ENCODE measurements at regions not wholly inside any gene's neighbourhood (a gene's known extent, or its start where the extent isn't known, plus 50 kb on each side); places are given as distances from the start of the nearest gene placed in this dataset.
"Not testable (repeated sequence)": the region's sequence is repeated elsewhere in the genome, so short reads cannot be mapped to it uniquely, and the experiment has no call there.

DNA sequence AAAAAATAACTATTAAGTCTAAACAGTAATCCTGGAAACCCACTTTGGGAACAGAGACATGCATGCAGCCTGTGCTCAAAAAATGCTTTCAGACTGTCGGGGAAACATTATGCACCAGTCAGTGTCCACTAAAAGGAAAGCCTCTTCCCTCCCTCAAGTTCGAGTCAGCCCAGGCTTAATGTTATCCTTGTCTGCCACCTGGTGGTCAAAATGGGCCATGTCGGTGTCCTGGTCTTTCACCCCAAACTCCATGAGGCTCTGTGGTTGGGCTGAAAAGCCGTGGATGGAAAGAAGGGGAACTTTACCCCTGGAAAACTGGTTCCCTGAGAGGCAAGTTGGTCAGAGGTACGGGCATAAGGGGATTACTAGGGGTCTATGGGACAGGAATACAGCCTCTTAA lies 88.4 kb upstream of the ZNF492 start:
- DNase-seq: peak in 1 of 3 donors; percentile 8

DNA sequence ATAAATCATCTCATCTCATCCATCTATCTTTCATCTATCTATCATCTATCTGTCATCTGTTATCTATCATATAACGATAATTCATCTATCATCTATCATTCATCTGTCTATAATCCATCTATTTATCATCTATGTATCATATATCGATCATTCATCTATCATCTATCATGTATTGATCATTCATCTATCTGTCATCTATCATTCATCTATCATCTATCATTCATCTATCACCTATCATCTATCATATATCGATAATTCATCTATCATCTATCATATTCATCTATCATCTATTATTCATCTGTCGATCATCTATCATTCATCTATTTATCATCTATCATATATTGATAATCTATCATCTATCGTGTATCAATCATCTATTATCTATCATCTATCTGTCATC lies 100.4 kb upstream of the ZNF492 start:
- no peak for DNase-seq

DNA sequence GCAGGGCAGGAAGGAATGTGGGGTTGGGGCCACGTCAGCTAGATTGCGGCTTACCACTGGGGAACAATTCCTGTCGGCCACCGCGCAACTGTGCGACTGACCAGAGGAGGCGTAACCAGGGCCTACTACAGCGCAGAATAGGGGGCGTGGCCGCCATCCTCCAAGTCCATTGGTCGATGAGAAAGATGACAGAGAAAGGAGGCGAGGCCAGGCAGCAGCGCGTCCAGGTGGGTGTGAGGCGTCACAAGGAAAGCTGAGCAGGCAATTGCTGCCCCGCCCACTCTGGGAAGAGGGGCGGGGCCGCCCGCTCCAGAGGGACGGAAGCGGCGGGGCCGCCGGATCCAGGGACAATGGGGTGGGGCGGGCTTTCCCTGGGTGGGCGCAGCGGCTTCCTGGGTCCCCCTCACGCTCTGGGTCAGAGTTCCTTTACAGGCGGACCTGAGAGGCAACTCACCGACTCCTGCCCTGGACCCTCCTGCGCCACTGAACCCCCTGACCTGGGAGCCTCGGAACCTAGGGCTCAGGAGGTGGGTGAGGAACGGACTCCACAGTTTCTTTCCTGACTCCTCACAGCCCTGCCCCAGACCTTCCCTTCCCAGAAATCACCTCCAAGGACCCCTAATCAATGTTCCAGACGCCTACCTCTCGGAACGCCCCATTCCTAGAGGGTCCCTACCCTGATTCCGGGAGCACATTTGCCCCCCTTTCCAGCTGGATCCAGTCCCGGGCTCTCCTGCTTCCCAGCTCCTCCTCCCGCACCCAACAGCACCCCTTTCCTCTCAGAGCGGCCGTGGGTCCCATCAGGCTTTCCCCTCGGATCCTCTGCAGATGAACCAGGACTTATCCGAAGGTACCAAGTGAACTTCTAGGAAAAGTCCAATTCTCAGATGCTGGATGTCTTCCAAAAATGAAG lies 101.5 kb upstream of the ZNF492 start:
- DNase-seq: peak; percentile 7 to 88 (median 52)

DNA sequence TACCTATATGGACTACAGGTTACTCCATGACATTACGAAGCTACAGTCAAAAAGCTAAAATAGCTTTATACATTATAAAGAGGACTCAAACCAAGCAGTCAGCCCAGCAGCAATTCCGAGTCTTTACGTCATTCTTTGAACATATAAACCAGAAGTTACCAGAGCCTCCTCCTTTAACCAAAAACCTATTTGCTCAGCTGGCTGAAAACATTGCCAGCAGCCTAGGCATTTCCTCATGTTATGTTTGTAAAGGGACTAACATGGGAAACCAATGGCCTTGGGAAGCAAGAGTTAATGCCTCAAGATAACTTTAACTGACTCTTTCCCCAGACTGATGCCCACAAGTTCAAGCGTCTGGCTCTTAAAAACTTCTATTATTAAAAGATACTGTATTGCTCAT lies 104.1 kb upstream of the ZNF492 start:
- no peak for DNase-seq

DNA sequence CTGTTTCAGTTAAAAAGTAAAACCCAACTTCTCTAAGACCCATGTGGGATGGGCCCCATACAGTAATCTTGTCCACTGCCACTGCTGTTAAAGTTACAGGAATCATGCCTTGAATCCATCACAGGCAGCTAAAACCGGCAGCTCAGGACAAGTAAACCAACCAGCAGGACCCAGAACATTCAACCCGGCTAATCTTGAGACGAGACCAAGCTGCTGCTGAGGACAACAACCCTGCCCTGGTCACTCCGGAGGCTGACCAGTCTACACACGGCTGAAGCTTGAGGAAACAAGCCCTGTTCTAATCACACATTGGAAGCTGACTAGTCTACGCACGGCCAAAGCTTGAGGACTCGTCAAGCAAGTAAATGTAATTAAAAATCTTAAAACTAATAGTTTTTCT lies 105.2 kb upstream of the ZNF492 start:
- DNase-seq: no peak

DNA sequence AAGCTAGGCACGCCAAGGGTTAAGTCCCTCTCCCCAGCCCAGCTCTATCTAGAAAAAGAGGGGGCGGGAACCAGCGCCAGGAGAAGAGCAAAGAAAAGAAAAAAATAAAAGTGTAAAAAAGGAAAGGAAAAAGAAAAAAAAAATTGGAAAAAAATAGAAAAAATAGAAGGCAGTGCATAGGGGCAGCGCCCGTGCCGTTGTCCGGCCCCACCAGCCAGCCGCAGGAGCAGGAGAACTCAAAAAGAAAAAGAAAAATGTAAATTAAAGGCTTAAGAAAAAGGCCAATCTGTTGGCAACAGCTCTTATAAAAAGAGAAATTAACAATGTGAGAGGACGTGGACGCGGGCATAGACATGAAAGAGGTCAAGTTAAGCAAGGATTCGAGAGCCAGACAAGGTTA lies 105.4 kb upstream of the ZNF98 start:
- peak in 1 of 3 donors; percentile 14 for DNase-seq

DNA sequence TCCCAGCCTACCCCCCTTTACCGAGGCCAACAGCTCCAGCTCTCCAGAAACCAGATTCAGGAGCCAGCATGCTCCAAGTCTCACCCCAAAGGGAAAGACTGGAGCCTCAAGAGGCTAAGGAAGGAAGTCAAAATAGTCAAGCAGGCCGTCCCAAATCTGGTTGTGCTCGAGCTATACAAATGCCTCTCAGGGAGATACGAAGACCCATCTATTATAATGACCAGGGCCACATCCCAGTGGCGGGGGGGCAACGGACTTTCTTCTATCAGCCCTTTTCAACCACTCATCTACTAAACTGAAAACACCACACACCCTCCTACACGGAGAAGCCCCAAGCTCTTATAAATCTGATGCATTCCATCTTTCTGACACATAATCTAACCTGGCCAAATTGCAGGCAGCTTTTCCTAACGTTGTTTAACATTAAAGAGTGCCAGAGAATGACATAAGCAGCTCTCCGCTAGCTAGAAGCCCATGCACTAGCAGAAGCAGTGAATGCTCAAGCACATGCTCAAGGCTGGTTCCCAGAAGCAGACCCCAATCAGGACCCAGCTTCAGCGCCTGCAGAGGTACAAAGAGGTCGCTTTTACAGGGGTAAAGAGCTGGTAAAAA lies 104.6 kb upstream of the ZNF98 start:
- peak; percentile 4 to 68 (median 37) for DNase-seq

DNA sequence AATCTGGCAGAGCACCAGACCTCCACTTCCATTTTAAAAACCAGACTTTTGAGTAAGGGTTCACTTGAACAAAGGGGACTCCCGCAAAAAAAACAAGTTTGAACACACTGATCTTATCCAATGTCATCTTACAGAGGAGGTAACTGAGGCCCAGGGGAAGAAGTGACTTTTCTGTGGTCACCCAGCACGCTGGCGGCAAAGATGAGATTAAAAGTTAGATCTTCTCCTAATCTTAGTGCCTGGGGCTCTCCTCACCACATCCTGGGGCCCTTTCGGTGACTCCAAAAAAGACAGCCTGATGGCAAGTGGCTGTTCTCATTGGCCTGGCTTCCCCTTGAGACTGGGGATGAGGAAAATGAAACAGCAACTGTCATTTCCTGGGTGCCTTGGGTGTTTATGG lies 101.8 kb upstream of the ZNF98 start:
- no peak for DNase-seq

DNA sequence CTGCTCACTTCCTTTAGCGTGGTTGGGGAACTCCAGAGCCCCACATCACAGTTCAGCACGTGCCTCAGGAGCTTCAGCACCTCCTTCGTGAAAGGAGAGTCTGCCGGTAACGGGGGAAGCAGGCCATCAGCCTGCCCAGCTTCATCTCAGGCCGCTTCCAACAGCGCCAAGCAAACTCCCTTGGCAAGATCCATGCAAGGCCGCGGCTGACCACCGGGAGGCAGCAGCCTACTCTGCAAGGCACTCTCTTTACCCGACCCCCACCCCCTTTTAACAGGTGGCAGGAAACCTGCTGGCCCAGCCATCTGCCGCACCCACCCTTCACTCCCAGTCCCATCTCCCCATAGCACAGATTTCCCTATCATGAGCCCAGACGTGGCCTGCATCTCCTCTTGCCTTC lies 97.4 kb upstream of the ZNF98 start:
- not testable (repeated sequence) for DNase-seq

DNA sequence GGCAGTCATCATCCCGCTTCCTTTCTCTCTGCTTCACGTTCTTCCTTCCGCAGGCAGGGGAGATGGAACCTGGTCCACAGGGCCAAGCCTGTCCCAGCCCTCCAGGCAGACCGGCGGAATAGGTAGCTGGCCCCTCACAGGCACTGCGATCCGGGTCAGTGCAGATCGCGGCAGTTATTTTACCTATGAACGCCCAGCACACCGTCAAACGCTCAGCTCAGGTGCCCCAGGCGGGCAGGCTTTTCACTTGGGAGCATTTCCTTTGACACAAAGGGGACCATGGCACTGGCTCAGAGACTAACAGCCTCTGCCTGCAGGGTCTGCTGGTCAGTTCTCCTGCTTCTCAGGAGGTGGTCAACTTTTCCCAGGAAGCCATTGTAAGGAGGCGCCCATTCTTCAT lies 97.0 kb upstream of the ZNF98 start:
- no peak for DNase-seq

DNA sequence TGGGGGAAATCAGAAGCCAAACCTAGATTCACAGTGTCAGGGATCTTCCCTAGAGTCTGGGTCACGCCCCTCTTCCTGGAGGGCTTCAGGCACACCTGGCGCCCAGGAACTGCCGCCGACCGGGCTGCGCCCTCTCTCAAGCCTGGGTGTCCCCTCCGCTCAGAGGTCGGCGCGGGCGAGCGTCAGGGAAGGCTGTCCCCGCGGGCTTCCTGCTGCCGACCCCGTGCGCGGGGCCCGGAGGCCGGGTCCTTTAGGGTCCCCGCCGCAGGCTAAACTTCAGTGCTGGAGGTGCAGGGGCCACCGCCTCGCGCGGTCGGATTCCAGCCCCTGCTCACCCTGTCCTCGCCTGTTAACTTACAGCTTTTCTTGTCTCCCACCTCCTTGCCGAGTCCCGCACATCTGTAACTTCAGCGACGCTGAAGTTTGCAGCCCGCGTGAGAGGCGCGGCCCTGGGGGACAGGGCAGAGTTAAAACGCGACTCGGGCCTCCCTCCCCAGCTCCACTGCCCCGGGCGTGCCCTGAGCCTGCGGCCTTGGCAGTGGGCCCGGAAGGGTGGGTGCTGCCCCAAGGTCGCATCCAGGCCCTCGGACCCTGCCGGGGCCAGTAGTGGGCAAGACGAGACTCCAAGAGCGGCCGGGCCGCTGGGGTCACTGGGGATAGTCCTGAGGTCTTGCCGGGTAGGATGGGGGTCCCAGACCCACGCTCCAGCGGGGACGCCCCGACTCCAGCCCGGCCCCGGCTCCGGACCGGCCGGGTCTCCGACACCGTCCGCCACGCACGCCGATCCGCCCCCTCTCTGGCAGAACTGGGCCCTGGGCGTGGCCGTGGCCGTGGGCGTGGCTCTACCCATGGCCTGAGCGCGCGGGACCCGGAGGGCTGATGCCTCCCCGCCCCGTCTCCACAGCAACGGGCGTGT lies 95.6 kb upstream of the ZNF98 start:
- DNase-seq: no peak

DNA sequence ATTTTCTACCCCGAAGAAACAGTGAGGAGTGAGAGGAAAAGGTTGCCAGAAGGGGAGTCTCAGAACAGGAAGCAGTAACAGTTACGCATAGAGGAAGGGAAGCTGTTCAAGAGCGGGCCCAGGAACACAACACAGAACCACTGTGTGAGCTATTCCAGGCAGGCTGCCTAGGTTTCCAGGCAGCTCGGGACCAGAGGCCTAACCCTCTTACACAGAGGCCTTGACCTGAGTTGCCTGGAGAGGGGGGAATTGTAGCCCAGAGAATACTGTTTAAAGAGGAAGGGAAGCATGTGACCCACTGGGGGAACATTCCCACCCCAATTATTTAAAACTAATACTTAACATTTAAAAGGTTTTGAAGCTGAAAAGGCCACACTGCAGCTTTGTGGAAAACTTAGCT lies 93.3 kb upstream of the ZNF98 start:
- no peak for DNase-seq

DNA sequence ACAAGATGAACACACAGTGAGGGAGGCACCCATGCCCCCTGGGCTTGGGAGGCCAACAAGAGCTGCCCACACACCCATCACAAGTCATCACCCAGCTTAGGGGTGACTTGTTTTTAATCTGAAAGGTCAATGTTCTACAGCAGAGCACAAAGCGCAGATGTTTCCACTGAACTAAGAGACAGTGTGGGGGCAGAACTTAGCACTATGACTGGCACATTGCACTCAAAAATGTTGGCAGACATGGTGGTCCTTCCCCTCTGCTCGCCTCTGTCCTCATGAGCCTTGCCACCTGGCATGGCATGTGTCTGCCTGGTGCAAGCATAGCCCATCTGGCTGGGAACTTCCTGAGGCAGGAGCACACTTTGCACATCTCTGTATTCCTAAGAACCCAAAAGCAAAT lies 81.4 kb upstream of the ZNF98 start:
- DNase-seq: no peak

DNA sequence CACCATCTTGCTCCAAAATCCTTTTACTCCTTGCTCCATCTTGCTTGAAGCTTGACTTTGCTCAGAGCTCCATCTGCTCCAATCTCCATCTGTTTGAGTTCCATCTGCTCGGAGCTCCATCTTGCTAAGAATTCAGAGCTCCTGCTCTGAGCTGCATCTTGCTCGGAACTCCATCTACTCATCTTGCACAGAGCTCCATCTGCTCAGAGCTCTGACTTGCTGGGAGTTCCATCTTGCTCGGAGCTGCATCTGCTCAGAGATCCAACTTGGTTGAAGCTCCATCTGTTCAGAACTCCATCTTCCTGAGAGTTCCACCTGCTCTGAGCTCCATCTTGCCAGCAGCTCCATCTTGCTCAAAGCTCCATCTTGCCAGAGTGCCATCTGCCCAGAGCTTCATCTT lies 80.6 kb upstream of the ZNF98 start:
- no peak for DNase-seq

DNA sequence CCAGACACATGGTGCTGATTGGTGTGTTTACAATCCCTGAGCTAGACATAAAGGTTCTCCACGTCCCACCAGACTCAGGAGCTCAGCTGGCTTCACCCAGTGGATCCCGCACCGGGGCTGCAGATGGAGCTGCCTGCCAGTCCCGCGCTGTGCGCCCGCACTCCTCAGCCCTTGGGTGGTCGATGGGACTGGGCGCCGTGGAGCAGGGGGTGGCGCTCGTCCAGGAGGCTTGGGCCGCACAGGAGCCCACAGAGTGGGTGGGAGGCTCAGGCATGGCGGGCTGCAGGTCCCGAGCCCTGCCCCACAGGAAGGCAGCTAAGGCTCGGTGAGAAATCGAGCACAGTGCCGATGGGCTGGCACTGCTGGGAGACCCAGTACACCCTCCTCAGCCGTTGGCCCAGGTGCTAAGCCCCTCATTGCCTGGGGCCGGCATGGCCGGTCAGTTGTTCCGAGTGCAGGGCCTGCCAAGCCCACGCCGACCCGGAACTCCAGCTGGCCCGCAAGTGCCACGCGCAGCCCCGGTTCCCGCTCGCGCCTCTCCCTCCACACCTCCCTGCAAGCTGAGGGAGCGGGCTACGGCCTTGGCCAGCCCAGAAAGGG lies 76.8 kb upstream of the ZNF98 start:
- DNase-seq: not testable (repeated sequence)

DNA sequence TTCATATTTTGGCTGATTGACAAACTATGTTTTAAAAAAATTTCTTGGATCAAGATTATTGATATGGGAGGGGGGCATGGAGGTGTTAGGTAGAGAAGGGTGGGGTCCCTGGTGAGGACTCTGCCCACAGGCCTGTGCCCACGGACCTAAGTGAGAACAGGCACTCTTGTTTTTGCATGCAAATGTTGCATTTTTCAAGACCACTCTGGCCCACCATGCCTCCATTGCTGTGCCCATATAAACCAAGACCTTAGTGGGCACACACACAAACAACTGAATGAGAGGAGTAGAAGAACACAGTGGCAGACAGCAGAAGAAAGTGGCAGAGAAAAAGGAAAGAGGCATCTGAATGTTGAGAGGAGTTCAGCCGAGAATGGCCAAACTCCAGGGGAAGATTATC lies 69.6 kb upstream of the ZNF98 start:
- no peak for DNase-seq

DNA sequence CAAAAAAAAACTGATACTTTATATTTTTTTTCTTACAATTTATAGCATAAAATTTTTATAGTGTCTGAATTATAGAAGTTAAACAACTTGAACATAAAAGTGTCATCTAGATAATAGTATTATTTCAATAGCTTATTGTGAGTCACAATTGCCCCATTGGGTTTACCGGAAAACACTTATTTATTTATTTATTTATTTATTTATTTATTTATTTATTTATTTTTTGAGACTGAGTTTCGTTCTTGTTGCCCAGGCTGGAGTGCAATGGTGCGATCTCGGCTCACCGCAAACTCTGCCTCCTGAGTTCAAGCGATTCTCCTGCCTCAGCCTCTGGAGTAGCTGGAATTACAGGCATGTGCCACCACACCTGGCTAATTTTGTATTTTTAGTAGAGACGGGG lies 61.4 kb upstream of the ZNF98 start:
- not testable (repeated sequence) for DNase-seq

DNA sequence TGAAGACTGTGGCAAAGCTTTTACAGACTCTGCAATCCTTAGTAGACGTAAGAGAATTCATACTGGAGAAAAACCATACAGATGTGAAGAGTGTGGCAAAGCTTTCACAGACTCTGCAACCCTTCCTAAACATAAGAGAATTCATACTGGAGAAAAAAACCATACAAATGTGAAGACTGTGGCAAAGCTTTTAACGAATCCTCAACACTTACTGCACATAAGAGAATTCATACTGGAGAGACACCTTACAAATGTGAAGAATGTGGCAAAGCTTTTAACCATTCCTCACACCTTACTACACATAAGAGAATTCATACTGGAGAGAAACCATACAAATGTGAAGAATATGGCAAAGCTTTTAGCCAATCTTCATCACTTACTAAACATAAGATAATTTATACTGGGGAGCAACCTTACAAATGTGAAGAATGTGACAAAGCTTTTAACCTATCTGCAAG lies 50.1 kb upstream of the ZNF98 start:
- no peak for DNase-seq

All from muscle of back (tissue), 3 donors.